ENCODE measurements at regions not wholly inside any gene's neighbourhood (a gene's known extent, or its start where the extent isn't known, plus 50 kb on each side); places are given as distances from the start of the nearest gene placed in this dataset.
"Not testable (repeated sequence)": the region's sequence is repeated elsewhere in the genome, so short reads cannot be mapped to it uniquely, and the experiment has no call there.

DNA sequence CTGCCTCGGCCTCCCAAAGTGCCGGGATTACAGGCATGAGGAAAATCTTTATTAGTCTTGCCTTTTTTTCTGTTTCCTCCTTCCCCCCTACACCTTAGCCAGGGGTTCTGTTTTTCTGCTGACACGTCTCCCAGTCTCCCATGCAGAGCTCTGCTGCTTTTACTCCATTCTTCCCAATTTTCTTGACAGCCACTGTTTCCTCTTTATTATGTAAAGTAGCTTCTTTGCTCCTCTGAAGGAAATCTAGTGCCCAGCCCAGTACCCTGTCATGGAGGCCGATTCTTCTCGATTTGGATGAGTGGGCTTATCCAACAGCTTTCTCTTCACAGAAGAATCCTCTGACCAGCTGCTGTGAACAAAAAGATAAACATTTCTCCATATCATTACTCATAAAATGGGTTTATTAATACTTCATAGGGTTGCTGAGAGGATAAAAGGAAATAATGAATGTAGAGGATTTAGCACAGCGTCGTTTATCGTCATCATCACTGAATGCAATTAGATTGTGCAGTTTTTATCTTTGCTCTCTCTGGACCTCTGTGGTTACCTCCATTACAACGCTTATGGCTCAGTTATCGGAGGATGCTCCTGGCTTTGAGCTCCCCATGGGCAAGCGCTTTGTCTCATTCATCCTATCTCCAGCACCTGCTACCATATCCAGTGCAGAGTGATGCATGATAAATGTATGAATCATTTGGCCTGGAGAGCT is 375.6 kb upstream of the C11orf87 start:
- no peak for DNase-seq

DNA sequence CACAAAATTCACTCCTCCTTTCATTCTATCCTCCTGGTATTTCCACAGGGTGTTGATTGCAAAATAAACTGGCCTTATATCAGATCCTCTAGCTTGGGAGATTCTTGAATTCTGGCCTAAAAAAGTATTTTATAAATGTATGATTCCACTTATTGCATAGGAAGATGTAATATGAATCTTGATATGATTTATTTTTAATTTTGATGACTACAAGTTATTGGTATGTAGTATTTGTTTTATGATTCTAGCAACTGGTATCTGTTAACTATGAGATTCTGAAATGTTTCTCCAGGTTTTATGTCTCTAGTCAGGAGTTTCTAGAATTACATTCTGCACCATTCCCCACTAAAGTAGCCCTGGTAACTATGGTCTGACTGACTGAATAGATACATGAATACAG is 373.9 kb upstream of the C11orf87 start:
- DNase-seq, result no peak

DNA sequence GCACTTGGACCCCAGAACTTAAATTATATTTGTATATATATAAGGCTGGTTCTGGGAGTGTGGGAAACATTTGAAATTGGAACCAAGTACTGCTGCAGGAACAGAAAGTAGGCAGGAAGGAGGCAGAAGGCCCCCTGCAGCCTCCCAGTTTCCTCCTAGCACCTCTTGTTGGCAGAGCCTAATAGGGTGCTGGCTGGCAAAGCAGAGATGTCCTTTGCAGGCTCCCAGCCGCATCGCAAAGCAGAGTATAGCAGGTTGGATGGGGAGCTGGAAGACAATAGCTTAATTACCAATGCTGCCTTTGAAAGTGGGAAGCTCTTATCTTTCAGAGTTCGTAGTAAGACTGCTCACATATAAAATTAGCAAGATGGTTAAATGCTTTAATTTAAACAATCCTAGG is 370.8 kb upstream of the C11orf87 start:
- no peak for DNase-seq

DNA sequence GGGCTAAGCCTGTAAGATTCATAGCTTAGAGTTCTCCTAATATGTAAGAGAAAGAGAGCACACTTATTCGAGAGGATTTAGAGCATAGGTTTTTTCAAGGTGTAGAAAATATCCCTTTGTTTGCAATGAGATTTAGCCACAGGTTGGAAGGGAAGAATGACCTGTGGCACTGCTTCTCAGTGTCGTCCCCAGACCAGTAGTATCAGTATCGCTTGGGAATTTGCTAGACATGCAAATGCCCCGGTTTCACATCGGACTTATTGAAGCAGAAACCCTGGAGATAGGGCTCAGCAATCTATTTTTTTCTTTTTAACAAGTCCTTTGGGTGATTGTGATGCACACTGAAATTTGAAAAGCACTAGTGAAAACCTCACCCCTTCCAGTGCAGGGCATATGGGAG is 362.6 kb upstream of the C11orf87 start:
- peak; percentile 36 for DNase-seq

DNA sequence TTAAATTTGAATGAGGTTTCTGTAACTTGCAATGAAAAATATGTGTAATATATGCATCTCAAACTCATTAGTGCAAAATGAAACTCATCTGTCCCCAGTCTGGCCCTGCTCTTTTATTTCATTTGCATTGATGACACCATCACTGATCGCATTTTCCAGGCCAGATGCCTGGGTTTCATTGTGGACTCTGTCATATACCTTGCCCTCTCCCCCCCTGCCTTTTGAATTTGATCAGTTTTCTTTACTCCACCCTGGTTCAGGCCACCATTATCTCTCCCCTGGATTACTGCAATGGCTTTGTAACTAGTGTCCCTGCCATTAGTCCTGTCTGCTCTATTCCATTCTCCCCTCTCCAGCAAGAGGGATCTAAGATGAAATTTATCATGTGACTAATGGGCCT is 360.6 kb upstream of the C11orf87 start:
- DNase-seq, result no peak

DNA sequence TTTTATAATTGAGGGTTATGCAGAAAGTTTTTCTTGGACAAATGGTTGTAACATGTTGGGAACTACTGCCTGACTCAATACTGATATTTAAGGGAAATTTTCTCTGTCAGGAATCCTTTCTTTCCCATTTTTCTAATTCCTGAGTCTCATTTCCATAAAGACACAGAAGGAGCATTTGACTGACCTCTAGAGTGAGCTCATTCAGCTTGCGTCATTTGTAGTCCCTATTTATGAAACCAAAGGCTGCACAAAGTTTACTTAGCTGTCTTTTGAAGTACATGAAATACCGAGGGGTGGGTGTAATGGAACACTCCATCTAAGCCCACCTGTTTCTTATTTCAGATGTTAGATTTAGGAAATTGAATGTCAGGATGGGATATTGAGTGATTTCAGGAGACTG is 359.5 kb upstream of the C11orf87 start:
- DNase-seq, result no peak

DNA sequence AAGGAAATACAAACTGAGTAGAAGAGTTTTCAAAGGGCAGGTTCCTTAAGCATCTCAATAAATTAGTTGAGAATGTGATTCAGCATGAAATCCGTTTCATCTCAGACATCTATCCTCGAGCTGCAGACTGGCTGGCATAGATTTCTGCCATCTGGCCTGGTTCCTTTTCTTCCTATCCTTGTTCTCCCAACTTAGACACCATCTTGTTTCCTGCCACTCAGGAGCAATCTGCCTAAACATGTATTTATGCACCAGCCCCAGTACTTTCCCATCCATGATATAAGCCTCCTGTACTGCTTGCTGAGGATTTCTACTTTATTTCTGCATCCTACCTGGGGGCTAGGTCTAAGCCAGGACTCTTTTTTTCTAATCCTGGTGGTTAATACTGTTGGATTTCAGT is 359.1 kb upstream of the C11orf87 start:
- no peak for DNase-seq

DNA sequence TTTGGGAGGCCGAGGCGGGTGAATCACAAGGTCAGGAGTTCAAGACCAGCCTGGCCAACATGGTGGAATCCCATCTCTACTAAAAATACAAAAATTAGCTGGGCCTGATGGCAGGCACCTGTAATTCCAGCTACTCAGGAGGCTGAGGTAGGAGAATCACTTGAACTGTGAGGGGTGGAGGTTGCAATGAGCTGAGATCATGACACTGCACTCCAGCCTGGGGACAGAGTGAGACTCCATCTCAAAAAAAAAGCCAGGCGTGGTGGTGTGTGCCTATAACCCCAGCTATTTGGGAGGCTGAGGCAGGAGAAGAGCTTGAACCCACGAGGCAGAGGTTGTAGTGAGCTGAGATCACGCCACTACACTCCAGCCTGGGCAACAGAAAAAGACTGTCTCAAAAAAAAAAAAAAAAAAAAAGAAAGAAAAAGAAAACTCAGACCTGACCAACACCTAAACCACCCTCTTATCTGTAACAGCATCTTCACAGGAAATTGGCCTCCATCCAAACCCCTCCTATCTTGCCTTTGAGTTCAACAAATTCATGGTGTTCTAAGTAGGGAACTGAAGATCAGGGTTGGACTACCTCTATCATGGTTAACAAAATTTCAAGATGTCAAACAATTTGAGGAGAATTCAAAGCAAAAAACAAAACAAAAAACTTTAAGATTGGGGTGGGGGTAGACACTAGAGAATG is 357.2 kb upstream of the C11orf87 start:
- not testable (repeated sequence) for DNase-seq

DNA sequence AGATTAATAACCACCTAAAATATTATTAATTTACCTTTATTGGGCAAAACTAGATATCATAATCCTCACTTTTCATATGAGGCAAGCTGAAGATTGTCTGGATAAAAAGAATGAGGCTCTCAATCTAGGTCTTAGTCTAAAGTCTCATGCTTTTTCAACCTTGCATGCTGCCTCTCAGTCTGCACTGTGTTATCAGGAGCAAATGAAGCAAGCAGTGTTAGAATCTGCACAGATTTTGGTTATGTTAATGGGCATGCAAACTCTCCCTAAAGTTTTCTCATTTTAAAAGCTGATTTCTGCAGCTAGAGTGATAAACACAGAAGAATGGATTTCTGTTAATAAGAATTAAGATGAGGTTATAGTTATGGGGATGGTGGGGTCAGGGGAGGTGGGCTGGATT is 350.7 kb upstream of the C11orf87 start:
- DNase-seq, result no peak

DNA sequence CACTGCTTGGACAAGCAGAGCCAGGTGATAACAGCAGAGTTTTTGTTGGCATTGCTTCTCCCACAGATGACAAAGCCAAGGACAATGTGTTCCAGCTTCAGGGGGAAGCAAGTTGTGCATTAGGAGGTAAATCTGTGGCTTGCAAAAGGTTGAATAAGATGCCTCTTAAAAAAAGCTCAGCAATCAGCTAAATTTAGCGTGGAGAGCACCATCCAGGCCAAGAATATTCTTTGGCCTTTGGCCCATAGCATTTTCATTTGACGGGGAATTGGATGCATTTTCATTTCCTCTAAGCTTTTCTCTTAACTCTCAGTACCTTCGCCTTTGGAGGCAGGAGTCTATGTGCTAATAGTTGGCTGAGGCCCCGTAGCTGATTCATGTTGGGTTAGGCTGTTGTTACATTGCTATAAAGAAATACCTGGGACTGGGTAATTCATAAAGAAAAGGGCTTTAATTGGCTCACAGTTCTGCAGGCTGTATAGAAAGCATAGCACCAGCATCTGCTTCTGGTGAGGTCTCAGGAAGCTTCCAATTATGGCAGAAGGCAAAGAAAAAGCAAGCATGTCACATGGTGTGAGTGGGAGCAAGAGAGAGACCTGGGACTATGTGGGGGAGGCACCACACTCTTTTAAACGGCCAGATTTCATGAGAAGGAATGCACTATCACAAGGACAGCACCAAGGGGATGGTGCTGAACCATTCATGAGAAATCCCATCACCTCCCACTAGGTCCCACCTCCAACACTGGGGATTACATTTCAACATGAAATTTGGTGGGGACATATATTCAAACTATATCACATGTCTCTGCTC is 350.1 kb upstream of the C11orf87 start:
- DNase-seq, result no peak

DNA sequence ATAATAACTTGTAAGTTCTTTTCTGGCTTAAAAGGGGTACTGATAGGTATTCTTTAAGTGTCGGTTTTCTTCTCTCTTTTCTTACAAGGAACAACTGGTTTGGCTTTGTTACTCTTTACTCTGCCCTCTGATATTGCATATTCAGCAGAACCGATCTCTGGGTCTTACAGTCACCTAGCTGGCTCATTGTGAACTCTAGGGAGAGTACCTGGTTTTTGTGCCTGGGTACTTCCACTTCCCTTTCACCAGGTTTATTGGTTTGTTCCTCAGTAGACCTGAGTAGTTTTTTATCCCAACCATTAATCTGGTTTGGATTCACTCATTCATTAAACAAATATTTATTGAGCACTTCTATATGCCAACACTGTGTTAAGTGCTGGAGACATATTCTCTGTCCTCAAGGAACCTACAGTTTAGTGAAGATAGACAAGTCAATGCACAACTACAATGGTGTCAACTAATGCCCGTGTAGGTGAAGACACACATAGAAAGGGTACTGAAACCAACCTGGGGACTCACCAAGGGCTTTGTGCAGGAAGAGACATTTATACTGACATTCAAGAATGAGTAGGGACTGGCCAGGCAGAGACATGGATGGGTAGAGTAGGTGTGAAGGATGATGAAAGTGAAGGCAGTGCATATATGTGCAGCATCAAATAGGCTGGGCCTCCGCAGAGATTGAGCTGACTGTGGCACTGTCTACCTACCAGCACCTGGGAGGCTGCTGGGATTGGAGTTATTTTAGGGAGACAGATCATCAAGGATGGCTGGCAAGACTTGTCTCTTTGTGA is 348.8 kb upstream of the C11orf87 start:
- DNase-seq, result no peak

DNA sequence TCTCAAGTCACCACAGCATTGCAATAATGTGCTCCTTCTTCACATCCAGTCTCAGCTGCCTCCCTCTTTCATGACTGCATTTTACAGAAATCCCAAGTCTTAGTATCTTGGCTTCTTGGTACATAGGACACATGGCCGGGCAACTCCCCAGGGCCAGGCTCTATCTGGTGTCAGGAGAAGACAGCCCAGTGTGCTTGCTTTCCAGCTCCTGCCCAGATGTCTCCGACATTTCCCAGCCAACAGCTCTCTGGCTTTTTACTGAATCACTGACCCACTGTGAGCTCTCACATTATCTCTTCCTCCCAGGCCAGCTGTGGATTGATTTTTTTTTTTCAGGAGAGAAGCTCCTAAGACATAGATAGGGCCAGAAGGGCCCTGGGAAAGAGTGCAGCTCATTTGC is 346.0 kb upstream of the C11orf87 start:
- DNase-seq, result no peak

DNA sequence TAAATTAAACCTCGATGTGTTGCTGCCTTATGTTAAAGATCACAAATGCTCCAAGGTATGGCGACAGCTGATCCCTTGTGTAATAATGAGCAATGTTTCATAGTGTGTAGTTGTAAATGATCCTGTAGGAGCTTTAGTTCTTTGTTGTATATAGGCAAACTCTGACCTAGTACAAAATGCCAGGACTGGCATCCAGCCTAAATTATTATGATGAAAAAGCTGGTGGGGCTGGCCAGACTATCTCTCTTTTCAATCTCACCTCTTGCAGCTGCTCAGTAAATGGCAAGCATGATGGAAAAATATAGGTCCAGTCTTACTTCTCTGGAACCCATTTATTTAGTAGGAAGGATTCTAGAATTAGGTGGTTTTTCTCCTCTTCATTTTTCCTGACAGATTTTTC is 345.1 kb upstream of the C11orf87 start:
- DNase-seq, result no peak

DNA sequence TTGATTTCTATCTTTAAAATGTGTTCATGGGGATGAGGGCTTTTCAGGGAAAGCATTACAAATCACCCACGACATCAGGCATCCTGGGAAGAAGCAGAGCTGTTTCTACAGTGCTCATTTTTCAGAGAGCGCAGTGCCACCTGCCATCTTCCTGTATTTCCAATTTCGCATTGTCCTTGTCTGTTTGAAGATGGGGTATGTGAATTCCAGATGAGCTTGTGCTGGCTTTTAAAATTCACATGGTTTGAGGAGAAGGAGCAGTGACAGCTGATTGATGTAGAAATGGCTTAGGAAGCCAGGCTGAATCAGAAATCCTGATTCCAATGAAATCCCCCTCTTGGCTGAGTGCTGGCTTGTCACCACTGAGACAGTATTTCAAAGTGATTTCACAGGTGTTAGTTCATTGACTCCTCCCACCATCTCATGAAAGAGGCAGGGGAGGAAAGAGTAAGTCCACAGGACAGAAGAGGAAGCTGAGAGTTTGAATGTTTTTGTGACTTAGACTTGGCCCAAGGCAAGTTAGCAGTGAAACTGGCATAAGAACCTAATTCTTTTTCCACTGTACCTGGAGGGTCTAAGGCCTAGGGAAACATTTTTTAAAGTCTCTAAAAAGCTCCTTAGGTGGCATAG is 344.6 kb upstream of the C11orf87 start:
- no peak for DNase-seq

DNA sequence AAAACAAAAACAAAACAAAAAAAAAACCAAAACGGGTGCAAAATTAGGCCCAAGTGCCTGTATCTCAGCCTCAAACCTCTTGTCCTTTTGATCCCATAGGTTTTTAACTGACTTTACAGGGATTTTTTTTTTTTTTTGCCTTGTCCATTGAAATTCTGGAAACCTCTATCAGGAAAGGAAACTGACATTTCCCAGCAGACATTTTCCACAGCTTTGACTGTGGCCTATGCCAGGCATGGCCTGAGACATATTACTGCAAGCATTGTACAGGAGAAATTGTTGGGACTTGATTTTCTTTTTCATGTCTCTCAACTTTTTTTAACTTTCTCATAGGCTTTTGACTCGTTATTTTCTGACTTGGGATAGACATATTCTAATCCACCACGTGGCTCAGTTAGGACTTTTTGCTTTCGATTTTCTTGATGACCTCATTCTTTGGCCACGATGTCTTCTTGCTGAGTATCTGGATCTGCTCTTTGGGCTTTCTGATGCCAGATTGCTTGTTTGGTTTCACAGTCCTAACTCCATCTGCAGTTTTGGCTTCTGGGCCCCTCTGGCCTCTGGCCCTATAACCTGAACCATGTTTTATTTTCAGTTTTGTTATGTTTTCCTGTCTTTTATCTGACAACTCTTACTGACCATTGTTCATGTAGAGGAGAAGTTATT is 336.1 kb upstream of the C11orf87 start:
- no peak for DNase-seq

DNA sequence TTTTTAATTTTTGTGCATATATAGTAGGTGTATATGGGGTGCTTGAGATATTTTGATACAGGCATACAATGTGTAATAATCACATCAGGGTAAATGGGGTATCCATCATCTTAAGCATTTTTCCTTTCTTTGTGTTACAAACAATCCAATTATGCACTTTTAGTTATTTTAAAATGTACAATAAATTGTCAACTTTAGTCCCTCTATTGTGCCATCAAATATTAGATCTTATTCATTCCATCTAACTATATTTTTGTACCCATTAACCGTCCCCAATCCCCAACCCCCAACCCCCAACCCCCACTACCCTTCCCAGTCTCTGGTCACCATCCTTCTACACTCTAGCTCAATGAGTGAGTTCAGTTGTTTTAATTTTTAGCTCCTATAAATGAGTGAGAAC is 335.1 kb upstream of the C11orf87 start:
- DNase-seq, result no peak

DNA sequence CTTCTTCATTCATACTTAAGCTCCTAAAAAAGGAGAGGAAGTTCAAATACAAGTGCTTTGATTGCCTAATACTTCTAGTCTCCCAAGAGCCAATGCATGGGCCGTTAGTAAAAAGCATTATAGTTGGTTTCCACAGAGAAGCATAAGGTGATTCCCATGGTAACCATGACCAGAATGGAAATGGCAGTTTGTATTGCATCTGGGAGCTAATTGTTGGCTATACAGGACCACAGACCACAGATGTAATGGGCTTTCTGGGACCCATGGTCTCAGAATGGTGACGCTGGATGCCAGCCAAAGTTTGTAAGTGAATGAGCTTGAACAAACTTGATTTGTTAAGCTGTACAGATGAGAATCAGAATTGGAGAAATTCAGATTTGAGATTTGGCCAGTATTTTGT is 333.9 kb upstream of the C11orf87 start:
- DNase-seq, result no peak

DNA sequence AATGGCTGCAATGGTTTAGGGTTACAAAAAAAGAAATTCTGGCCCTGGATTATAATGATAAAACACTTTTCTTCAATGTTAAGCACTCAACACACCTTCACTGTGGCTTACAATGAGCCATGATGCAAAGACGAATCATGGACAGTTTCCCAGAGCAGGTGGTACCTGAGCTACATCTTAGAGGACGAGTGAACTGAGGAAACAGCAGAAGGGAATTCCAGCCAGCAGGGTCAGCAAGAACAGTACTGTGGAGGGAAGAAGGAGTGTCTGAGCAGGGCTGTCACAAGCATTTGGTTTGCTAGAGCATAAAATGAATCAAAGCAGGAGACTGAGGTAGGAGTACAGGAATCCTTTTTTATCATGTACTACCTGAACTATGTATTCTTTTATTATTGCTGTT is 332.8 kb upstream of the C11orf87 start:
- no peak for DNase-seq

DNA sequence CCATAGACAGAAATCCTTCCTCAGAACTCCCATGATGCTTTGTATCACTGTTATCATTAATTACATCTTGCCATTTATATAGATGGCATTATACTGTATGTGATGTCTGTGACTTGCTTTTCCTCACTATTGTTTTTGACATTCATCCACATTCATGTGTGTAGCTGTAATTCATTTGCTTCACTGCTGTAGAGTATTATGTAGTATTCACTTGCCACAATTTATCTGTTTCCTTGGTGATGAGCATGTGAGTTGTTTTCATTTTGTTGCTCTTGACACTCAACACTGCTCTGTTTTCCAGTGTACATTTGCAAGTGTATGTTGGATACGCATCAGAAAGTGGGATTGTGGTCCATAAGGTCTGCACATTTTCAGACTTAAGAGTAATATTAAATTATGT is 328.6 kb upstream of the C11orf87 start:
- DNase-seq, result no peak

DNA sequence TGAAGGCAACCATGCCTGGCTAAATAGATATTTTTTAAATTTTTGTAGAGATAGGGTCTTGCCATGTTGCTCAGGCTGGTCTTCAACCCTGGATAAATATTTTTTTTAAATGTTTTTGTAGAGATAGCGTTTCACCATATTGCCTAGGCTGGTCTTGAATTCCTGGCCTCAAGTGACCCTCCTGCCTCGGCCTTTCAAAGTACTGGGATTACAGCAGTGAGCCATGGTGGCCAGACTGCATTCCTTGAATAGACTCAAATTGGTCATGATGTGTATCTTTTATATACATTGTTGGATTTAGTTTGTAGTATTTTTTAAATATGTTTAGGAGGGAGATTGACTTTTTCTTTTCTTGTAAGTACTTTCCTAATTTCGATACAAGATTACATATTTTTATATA is 325.7 kb upstream of the C11orf87 start:
- DNase-seq, result no peak

DNA sequence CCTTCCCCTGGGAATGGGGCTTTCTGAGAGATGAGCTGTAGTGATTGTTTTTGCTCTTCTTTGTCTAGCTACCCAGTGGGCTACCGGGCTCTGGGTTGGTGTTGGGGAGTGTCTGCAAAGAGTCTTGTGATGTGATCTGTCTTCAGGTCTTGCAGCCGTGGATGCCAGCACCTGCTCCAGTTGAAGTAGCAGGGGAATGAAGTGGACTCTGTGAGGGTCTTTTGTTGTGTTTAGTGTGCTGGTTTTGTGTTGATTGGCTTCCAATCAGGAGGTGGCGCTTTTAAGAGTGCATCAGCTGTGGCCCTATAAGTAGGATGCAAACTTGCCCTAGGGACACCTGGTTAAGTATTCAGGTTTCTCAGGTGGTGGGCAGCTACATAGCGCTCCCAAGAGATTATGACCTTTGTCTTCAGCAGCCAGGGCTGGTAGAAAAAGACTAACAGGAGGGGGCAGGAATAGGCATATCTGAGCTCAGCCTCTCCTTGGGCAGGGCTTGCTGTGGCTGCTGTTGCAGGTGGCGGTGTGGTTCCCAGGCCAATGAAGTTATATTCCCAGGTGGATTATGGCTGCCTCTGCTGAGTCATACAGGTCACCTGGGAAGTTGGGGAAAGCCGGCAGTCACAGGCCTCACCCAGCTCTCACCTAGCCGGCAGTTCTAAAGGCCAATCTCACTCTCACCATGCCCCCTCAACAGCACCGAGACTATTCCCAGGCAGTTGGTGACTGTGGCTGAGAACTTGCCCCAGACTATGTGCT is 315.7 kb upstream of the C11orf87 start:
- DNase-seq, result no peak
